ENCODE measurements at regions not wholly inside any gene's neighbourhood (a gene's known extent, or its start where the extent isn't known, plus 50 kb on each side); places are given as distances from the start of the nearest gene placed in this dataset.
A peak's percentile ranks its signal among the peaks of the same experiment; 100 is the strongest.

DNA sequence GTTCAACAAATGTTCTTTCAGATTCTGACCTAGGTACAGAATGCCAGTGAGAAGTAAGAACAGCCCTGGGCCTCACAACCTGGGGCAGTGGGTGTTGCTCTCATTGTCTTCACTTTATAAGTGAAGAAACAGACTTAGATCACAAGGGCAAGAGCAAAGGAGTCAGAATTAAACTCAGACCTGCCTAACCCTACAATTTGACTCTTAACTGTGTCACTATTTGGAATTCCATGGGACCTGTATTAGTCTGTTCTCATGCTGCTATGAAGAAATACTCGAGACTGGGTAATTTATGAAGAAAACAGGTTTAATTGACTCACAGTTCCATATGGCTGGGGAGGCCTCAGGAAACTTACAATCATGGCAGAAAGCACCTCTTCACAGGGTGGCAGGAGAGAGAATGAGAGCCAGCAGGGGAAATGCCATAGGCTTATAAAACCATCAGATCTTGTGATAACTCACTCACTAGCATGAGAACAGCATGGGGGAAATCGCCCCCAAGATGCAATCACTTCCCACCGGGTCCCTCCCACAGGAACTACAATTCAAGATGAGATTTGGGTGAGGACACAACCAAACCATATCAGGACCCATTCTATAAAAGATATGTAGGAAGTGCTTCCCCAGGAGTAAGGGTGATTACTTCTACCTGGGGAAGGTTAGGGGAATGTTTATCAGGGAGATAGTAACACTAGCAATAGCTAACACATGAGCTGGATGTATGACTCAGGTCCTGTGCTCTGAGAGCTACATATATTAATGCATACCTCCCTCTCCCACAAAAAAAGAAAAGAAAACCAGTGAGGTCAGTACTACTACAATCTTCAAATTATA lies 270.1 kb downstream of the SOX9 start:
- H3K9me1 ChIP-seq (replicated peaks; ENCODE audit: control insufficient read depth, extremely low read depth, insufficient read depth, low read length): no peaks in the 10 kb centered on the region
- H3K9me3 ChIP-seq (replicated peaks; ENCODE audit: control insufficient read depth, insufficient read depth, low read length): no peaks in the 10 kb centered on the region
- H3K9ac ChIP-seq (replicated peaks; ENCODE audit: extremely low read depth, insufficient read depth, low read length): no peak overlapping the region
- H2AFZ ChIP-seq (ENCODE audit: low read depth, low read length): no peak overlapping the region
- no peak for DNase-seq (ENCODE audit: low read depth, low spot score)
- no peak overlapping the region for H3K27ac ChIP-seq (ENCODE audit: insufficient read depth, low read depth, low read length)
- H3K4me2 ChIP-seq (ENCODE audit: insufficient read depth, low read length): no peak overlapping the region
- no peaks in the 10 kb centered on the region for H4K20me1 ChIP-seq (replicated peaks; ENCODE audit: control insufficient read depth, extremely low read depth, insufficient read depth, low read length)
- H3K4me1 ChIP-seq (ENCODE audit: control insufficient read depth, extremely low read depth, insufficient read depth, low read length): peaks cover 19% of the 10 kb centered on the region
- intact Hi-C loops (cut with micrococcal nuclease): loop anchor here (5.0 kb wide), 1 partner anchor 54 kb away; no protein-coding TSS in a partner anchor
- no peak for FAIRE-seq
- ChIA-PET CTCF (interaction anchor here (1.0 kb wide), 1 partner anchor 25 kb away, joined by 3 read pairs; no protein-coding TSS in a partner anchor), POLR2A (no interaction called here)
- dilution Hi-C loops (cut with MboI; ENCODE audit: extremely low pct_ligation_motif_present, low sequenced_read_pairs): no loop called here
- BruUV-seq (replicated peaks): no TSS peak
- no peaks in the 10 kb centered on the region for H3K79me2 ChIP-seq (ENCODE audit: control insufficient read depth, insufficient read depth, low read length)
- H3K36me3 ChIP-seq (ENCODE audit: control insufficient read depth in 2 of 2, extremely low read depth in 1 of 2, insufficient read depth in 2 of 2, low read length in 2 of 2): no peaks in the 10 kb centered on the region
- no peak overlapping the region for H3K4me3 ChIP-seq (replicated peaks in 1 of 3; ENCODE audit: insufficient read depth in 1 of 3, low read depth in 1 of 3, low read length in 3 of 3)
- H3K27me3 ChIP-seq (ENCODE audit: control insufficient read depth in 2 of 2, insufficient read depth in 2 of 2, low read length in 2 of 2): no peaks in the 10 kb centered on the region
- no peak for TF ChIP-seq EZH2 (IDR thresholded peaks at IDR 0.05; ENCODE audit: borderline replicate concordance, low read depth, low read length, severe bottlenecking)
- TF ChIP-seq, protein P1, sequence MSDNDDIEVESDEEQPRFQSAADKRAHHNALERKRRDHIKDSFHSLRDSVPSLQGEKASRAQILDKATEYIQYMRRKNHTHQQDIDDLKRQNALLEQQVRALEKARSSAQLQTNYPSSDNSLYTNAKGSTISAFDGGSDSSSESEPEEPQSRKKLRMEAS (IDR thresholded peaks at IDR 0.05; ENCODE audit: insufficient read depth, insufficient read length): no peak
- TF ChIP-seq POLR2A (IDR thresholded peaks at IDR 0.05; ENCODE audit: low read depth, low read length): no peak
- TF ChIP-seq GATA2 (IDR thresholded peaks at IDR 0.05; ENCODE audit: insufficient read depth, insufficient read length, low read depth, low read length): peak; percentile 60
- no peak for TF ChIP-seq FOS (IDR thresholded peaks at IDR 0.05; ENCODE audit: borderline replicate concordance, insufficient read depth, low read length)
- no peak for TF ChIP-seq POLR2AphosphoS5 (IDR thresholded peaks at IDR 0.05; ENCODE audit: insufficient read depth, low read depth, low read length)
- no peak for TF ChIP-seq JUN (IDR thresholded peaks at IDR 0.05; ENCODE audit: borderline replicate concordance, insufficient read depth, insufficient read length, low read depth)
